ENCODE measurements at regions not wholly inside any gene's neighbourhood (a gene's known extent, or its start where the extent isn't known, plus 50 kb on each side); places are given as distances from the start of the nearest gene placed in this dataset.

DNA sequence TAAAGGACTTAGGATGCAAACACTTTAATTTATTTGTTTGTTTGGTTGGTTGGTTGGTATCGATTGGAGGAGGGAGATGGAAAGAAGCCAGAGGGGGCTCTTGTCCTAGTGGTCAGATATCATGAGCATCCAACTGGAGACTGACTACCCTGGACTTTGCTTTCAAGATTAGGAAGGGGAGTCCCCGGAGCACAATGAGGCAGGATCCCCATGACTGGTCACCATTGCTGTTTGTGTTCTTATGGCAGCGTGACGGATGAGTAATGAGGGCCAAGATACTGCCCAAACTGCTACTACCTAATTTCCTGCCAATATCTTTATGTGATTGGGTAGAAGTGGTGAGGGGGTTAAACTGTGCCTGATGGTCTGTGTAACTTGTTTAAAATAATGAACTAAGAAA, 354.6 kb upstream of the ROPN1 start:
- TF ChIP-seq, protein P1, sequence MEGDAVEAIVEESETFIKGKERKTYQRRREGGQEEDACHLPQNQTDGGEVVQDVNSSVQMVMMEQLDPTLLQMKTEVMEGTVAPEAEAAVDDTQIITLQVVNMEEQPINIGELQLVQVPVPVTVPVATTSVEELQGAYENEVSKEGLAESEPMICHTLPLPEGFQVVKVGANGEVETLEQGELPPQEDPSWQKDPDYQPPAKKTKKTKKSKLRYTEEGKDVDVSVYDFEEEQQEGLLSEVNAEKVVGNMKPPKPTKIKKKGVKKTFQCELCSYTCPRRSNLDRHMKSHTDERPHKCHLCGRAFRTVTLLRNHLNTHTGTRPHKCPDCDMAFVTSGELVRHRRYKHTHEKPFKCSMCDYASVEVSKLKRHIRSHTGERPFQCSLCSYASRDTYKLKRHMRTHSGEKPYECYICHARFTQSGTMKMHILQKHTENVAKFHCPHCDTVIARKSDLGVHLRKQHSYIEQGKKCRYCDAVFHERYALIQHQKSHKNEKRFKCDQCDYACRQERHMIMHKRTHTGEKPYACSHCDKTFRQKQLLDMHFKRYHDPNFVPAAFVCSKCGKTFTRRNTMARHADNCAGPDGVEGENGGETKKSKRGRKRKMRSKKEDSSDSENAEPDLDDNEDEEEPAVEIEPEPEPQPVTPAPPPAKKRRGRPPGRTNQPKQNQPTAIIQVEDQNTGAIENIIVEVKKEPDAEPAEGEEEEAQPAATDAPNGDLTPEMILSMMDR (IDR thresholded peaks at IDR 0.05; ENCODE audit: low read length) = no peak
- TF ChIP-seq EZH2 (optimal IDR thresholded peaks at IDR 0.05; ENCODE audit: low read depth, low read length) = no peak
